ENCODE measurements at regions not wholly inside any gene's neighbourhood (a gene's known extent, or its start where the extent isn't known, plus 50 kb on each side); places are given as distances from the start of the nearest gene placed in this dataset.

DNA sequence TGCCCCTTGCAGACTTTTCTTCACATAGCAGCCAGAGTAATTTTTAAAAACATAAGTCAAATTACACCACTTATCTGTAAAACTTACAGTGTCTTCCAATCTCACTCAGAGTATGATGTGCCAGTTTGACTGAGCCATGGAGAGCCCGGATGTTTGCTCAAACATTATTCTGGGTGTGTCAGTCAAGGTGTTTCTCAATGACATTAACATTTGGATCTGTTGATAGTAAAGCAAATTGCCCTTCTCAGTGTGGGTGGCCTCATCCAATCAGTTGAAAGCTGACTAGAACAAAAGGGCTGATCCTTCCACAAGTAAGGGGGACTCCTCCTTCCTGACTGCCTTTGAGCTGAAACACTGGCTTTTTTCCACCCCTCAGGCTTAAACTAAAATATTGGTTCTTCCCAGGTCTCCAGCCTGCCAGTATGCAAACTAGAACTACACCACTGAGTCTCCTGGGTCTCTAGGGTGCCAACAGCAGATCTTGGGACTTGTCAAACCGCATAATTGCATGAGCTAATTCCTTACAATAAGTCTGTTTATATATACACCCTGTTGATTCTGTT, 157.9 kb upstream of the CTTNBP2NL start:
- no peaks in the 10 kb centered on the region for H3K9me3 ChIP-seq (ENCODE audit: low read length)
- Mint-ChIP-seq H3K4me1 (no peaks in the 10 kb centered on the region), H3K4me3 (no peak overlapping the region), H3K9me3 (peaks cover 0 to 3% (median 0%) of the 10 kb centered on the region in 5 donors), H3K27ac (no peak overlapping the region), H3K36me3 (no peaks in the 10 kb centered on the region), H3K27me3 (peaks cover 7 to 23% of the 10 kb centered on the region in 2 donors)
- POLR2A ChIA-PET: no interaction called here
- H3K4me3 ChIP-seq (ENCODE audit: low read length): no peak overlapping the region
- H3K27ac ChIP-seq (ENCODE audit: low read depth, low read length): no peak overlapping the region
- no peaks in the 10 kb centered on the region for H3K4me1 ChIP-seq (ENCODE audit: insufficient read depth, low read length)
- H3K36me3 ChIP-seq (ENCODE audit: insufficient read depth, low read length): no peaks in the 10 kb centered on the region
- H3K27me3 ChIP-seq (ENCODE audit: insufficient read depth, low read length, poor library complexity, severe bottlenecking): no peaks in the 10 kb centered on the region
- DNase-seq: no peak
- CTCF ChIA-PET: no interaction called here

DNA sequence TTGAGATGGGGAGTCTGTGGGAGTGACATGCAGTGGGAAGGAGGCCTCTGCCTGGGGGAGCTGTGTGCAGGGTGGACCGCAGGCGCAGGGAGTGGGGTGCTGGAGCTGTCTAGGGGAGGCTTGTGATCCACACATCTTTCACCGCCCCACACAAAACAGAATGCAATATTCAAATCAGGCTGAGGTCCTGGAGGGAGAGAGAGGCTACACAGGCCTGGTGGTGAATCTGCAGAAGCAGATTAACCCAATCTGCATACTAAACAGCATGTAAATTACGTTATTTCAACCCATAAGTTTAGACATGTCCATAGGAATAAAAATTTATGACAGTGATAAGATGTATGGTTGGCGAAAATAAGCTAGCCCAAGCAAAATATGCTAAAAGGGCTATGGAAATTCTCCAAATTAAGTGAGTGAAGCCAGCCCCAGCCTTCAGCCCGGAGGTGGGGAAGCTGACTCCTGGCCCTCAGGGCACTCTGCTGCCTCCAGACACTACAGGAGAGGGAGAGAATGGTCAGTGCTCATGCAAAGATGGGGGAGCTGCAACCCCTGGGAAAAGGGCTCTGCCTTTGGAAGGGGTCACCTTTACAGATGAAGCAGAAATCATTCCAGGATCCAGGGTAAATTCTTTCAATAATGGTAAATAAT, 156.2 kb upstream of the CTTNBP2NL start:
- Histone ChIP-seq H3K9me3 (ENCODE audit: low read length) (no peaks in the 10 kb centered on the region), H3K27me3 (ENCODE audit: insufficient read depth, low read length, poor library complexity, severe bottlenecking) (no peaks in the 10 kb centered on the region), H3K36me3 (ENCODE audit: insufficient read depth, low read length) (no peaks in the 10 kb centered on the region), H3K4me3 (ENCODE audit: low read length) (no peak overlapping the region), H3K27ac (ENCODE audit: low read depth, low read length) (no peak overlapping the region), H3K4me1 (ENCODE audit: insufficient read depth, low read length) (no peaks in the 10 kb centered on the region)
- no peak for DNase-seq
- Mint-ChIP-seq H3K27ac (no peak overlapping the region), H3K9me3 (peaks cover 0 to 3% (median 0%) of the 10 kb centered on the region in 5 donors), H3K4me1 (no peaks in the 10 kb centered on the region), H3K4me3 (no peak overlapping the region), H3K27me3 (peaks cover 9 to 23% of the 10 kb centered on the region in 2 donors), H3K36me3 (no peaks in the 10 kb centered on the region)
- ChIA-PET POLR2A (no interaction called here), CTCF (no interaction called here)

DNA sequence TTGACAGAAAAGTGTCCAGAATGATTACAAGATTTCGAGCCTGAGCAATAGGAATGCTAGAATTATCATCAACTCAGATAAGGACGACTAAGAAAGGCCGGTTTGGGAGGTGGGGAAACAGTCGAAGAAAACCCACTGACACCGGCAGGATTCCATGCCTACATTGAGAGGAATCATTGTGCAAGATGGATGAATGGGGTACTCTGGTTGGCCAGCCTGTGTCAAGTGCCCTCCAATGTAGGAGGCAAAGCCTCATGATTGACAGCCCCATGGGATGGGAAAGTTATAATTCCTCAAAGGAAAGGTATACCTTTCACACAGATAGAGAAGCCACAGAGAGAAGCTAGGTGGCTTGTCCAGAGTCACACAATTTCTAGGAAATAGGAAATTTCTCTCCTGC, 153.5 kb upstream of the CTTNBP2NL start:
- H3K27me3 Mint-ChIP-seq: peaks cover 9 to 23% of the 10 kb centered on the region in 2 donors
- H3K9me3 Mint-ChIP-seq: peaks cover 0 to 3% (median 0%) of the 10 kb centered on the region in 5 donors
- no peaks in the 10 kb centered on the region for H3K36me3 Mint-ChIP-seq

DNA sequence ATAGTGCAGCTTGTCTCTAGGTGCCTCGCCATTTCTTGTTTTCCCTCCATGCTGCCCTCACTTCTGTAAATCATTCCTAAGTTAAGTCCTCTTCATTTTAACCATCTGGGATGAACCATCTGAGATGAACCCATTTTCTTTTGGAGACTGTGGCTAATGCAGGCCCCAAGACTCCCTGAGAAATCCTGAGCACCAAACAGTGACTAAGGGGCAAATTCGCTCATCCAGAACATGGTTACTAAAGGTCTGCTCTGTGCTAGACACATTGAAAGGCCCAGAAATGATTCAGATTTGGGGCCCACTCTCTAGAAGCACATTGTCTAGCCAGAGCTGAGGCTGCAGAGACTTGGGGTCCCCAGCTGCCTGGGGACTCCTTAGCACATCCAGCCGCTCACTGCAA, 151.9 kb upstream of the CTTNBP2NL start:
- Mint-ChIP-seq H3K4me3 (no peak overlapping the region), H3K27ac (no peak overlapping the region), H3K36me3 (no peaks in the 10 kb centered on the region), H3K27me3 (peaks cover 7 to 13% of the 10 kb centered on the region in 2 donors), H3K4me1 (no peaks in the 10 kb centered on the region), H3K9me3 (peaks cover 0 to 3% (median 0%) of the 10 kb centered on the region in 5 donors)
- Histone ChIP-seq H3K36me3 (ENCODE audit: insufficient read depth, low read length) (no peaks in the 10 kb centered on the region), H3K27ac (ENCODE audit: low read depth, low read length) (no peak overlapping the region), H3K4me1 (ENCODE audit: insufficient read depth, low read length) (no peaks in the 10 kb centered on the region), H3K27me3 (ENCODE audit: insufficient read depth, low read length, poor library complexity, severe bottlenecking) (no peaks in the 10 kb centered on the region), H3K4me3 (ENCODE audit: low read length) (no peak overlapping the region), H3K9me3 (ENCODE audit: low read length) (no peaks in the 10 kb centered on the region)
- no peak for DNase-seq
- POLR2A ChIA-PET: no interaction called here
- CTCF ChIA-PET: no interaction called here

More for the DNA sequence above, 153.5 kb upstream of the CTTNBP2NL start:
- no peaks in the 10 kb centered on the region for H3K9me3 ChIP-seq (ENCODE audit: low read length)
- H3K27ac Mint-ChIP-seq: no peak overlapping the region
- POLR2A ChIA-PET: no interaction called here
- CTCF ChIA-PET: no interaction called here
- no peak overlapping the region for H3K27ac ChIP-seq (ENCODE audit: low read depth, low read length)
- no peak for DNase-seq
- no peaks in the 10 kb centered on the region for H3K4me1 Mint-ChIP-seq
- H3K4me3 Mint-ChIP-seq: no peak overlapping the region
- H3K36me3 ChIP-seq (ENCODE audit: insufficient read depth, low read length): no peaks in the 10 kb centered on the region
- H3K27me3 ChIP-seq (ENCODE audit: insufficient read depth, low read length, poor library complexity, severe bottlenecking): no peaks in the 10 kb centered on the region
- H3K4me3 ChIP-seq (ENCODE audit: low read length): no peak overlapping the region
- no peaks in the 10 kb centered on the region for H3K4me1 ChIP-seq (ENCODE audit: insufficient read depth, low read length)

DNA sequence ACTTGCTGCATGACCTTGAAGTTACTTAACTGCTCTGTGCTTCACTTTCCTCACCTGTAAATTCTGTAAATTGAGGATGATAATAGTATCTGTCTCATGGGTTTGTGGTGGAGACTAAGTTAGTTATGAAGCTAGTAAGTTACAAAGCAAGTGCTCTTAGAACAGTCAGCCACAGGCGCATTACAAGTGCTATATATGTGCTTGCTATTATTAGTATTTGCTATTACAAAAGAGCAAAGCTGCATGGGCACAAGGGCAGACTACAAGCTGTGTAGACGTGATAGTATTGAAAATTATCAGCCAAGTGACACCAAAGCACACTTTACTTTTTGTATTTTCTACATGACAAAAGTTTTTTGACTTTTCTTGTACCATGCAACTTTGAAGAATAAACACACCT, 150.9 kb upstream of the CTTNBP2NL start:
- Histone ChIP-seq H3K27ac (ENCODE audit: low read depth, low read length) (no peak overlapping the region), H3K27me3 (ENCODE audit: insufficient read depth, low read length, poor library complexity, severe bottlenecking) (no peaks in the 10 kb centered on the region), H3K36me3 (ENCODE audit: insufficient read depth, low read length) (no peaks in the 10 kb centered on the region), H3K4me1 (ENCODE audit: insufficient read depth, low read length) (no peaks in the 10 kb centered on the region), H3K4me3 (ENCODE audit: low read length) (no peak overlapping the region), H3K9me3 (ENCODE audit: low read length) (no peaks in the 10 kb centered on the region)
- H3K27me3 Mint-ChIP-seq: peaks cover 9 to 15% of the 10 kb centered on the region in 2 donors
- no peak for DNase-seq
- H3K36me3 Mint-ChIP-seq: no peaks in the 10 kb centered on the region
- ChIA-PET POLR2A (no interaction called here), CTCF (no interaction called here)
- no peaks in the 10 kb centered on the region for H3K4me1 Mint-ChIP-seq
- H3K4me3 Mint-ChIP-seq: no peak overlapping the region
- peaks cover 0 to 3% (median 0%) of the 10 kb centered on the region in 5 donors for H3K9me3 Mint-ChIP-seq
- H3K27ac Mint-ChIP-seq: no peak overlapping the region

DNA sequence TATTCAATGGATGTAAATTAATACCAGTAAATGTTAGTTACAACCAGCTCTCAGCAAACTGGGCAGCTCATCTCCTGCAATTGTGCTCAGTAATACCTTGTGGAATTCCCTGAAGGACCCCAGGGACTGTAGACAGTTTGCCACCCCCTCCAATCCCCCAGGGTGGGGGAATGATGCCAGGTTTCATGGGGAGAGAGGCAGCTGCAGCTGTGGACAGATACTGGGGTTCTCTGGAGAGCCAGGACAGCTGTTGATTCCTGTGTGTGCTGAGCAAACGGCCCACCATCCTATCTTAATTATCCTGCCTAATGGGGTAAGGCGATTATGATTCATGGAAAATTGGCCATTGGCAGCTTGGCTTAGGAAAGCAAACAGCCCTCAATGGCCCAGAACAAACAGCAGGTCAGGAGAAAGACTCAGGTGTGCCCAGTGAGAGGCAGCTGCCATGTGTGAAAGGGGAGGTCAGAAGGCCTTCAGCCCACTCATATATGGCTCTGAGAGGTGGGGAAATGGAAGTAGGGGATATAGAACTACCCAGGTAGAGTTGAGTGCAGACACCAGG, 148.9 kb upstream of the CTTNBP2NL start:
- Mint-ChIP-seq H3K27ac (no peak overlapping the region), H3K4me3 (peak overlapping the region in 1 of 7 donors; percentile 48), H3K27me3 (peaks cover 10 to 20% of the 10 kb centered on the region in 2 donors), H3K9me3 (peaks cover 0 to 2% (median 0%) of the 10 kb centered on the region in 5 donors), H3K36me3 (no peaks in the 10 kb centered on the region), H3K4me1 (no peaks in the 10 kb centered on the region)
- H3K4me1 ChIP-seq (ENCODE audit: insufficient read depth, low read length): no peaks in the 10 kb centered on the region
- H3K27me3 ChIP-seq (ENCODE audit: insufficient read depth, low read length, poor library complexity, severe bottlenecking): no peaks in the 10 kb centered on the region
- no peaks in the 10 kb centered on the region for H3K9me3 ChIP-seq (ENCODE audit: low read length)
- ChIA-PET POLR2A (no interaction called here), CTCF (no interaction called here)
- no peaks in the 10 kb centered on the region for H3K36me3 ChIP-seq (ENCODE audit: insufficient read depth, low read length)
- no peak overlapping the region for H3K27ac ChIP-seq (ENCODE audit: low read depth, low read length)
- DNase-seq: no peak
- H3K4me3 ChIP-seq (ENCODE audit: low read length): no peak overlapping the region

DNA sequence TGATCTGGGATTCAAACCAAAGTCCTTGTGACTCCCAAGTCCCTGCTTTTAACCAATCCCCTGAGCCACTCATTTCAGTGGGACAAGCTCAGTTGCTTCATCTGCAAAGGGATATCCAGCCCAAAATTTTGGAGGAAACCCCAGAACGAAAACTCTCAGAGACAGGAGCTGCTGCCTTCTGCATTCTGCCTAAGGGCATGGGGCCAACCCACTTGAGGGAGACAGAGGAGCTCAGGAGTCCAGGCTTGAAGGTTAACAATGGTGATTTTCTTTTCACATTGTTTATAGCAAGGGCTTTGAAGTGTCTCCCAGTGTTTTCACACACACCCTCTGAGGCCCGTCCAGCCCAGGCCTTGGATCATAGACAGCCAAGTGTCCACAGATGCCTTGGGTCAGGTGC, 148.1 kb upstream of the CTTNBP2NL start:
- Histone ChIP-seq H3K9me3 (ENCODE audit: low read length) (no peaks in the 10 kb centered on the region), H3K27me3 (ENCODE audit: insufficient read depth, low read length, poor library complexity, severe bottlenecking) (no peaks in the 10 kb centered on the region), H3K27ac (ENCODE audit: low read depth, low read length) (no peak overlapping the region), H3K4me1 (ENCODE audit: insufficient read depth, low read length) (no peaks in the 10 kb centered on the region), H3K4me3 (ENCODE audit: low read length) (no peak overlapping the region), H3K36me3 (ENCODE audit: insufficient read depth, low read length) (no peaks in the 10 kb centered on the region)
- Mint-ChIP-seq H3K4me1 (no peaks in the 10 kb centered on the region), H3K36me3 (no peaks in the 10 kb centered on the region), H3K27ac (no peak overlapping the region), H3K9me3 (no peaks in the 10 kb centered on the region), H3K4me3 (no peak overlapping the region), H3K27me3 (peaks cover 10 to 19% of the 10 kb centered on the region in 2 donors)
- DNase-seq: no peak
- CTCF ChIA-PET: no interaction called here
- POLR2A ChIA-PET: no interaction called here

DNA sequence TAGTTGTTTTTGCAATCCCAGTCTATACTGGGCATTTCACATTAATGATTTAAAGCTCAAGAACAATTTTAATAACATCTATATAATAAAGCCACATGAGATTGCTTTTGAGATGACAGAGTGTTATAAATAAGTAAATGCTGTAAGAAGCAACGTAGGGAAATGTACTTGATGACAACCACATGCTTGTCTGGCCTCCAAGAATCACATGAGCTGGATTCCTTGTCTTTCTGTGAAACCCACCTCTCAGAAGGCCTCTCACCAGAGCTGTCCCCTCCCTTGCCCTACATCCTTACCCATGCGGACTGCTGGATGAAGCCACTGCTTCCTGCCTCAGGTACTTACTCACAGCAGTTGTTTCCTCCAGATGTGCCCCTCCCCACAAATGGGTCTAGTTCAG, 145.1 kb upstream of the CTTNBP2NL start:
- Histone ChIP-seq H3K27ac (ENCODE audit: low read depth, low read length) (no peak overlapping the region), H3K4me1 (ENCODE audit: insufficient read depth, low read length) (no peaks in the 10 kb centered on the region), H3K27me3 (ENCODE audit: insufficient read depth, low read length, poor library complexity, severe bottlenecking) (no peaks in the 10 kb centered on the region), H3K36me3 (ENCODE audit: insufficient read depth, low read length) (no peaks in the 10 kb centered on the region), H3K9me3 (ENCODE audit: low read length) (no peaks in the 10 kb centered on the region), H3K4me3 (ENCODE audit: low read length) (no peak overlapping the region)
- Mint-ChIP-seq H3K36me3 (no peaks in the 10 kb centered on the region), H3K4me3 (no peak overlapping the region), H3K27me3 (peaks cover 10 to 43% of the 10 kb centered on the region in 2 donors), H3K4me1 (no peaks in the 10 kb centered on the region), H3K9me3 (no peaks in the 10 kb centered on the region), H3K27ac (no peak overlapping the region)
- POLR2A ChIA-PET: no interaction called here
- CTCF ChIA-PET: no interaction called here
- DNase-seq: no peak

Data from CD8-positive, alpha-beta memory T cell (primary cell).